ENCODE measurements at regions not wholly inside any gene's neighbourhood (a gene's known extent, or its start where the extent isn't known, plus 50 kb on each side); places are given as distances from the start of the nearest gene placed in this dataset.

- no peak for TF ChIP-seq ZNF609 (CRISPR knock-in tag; IDR thresholded peaks at IDR 0.05; ENCODE audit: borderline replicate concordance)
- TF ChIP-seq HOXA5 (CRISPR knock-in tag; IDR thresholded peaks at IDR 0.05), result no peak
- TF ChIP-seq MIXL1 (CRISPR knock-in tag; IDR thresholded peaks at IDR 0.05), result no peak
- TF ChIP-seq ZNF761 (CRISPR knock-in tag; conservative IDR thresholded peaks at IDR 0.05), result no peak
- TF ChIP-seq NFE2L1 (CRISPR knock-in tag; IDR thresholded peaks at IDR 0.05; ENCODE audit: borderline replicate concordance), result no peak
- TF ChIP-seq RORA (CRISPR knock-in tag; IDR thresholded peaks at IDR 0.05), result no peak
- TF ChIP-seq RXRA (CRISPR knock-in tag; IDR thresholded peaks at IDR 0.05), result no peak
Measured at GRCh38 chr7:142375710-142376313, 118.0 kb upstream of the PRSS58 start (continued).

GRCh38 chr7:142372727-142373126, 114.9 kb upstream of the PRSS58 start:
- H3K4me3 ChIP-seq (replicated peaks in 1 of 3; ENCODE audit: insufficient read depth in 1 of 3, low read depth in 2 of 3, low read length in 3 of 3), result no peak overlapping the region
- H3K36me3 ChIP-seq (replicated peaks in 1 of 2; ENCODE audit: control insufficient read depth in 1 of 2, insufficient read depth in 2 of 2, low read length in 2 of 2), result no peaks in the 10 kb centered on the region
- WGBS (ENCODE audit: low lambda C conversion rate), result 0% methylated on average over 3 of the region's 3 CpGs
- H4K20me1 ChIP-seq (ENCODE audit: insufficient read depth, low read length), result no peaks in the 10 kb centered on the region
- in situ Hi-C loops (cut with HindIII; ENCODE audit: extremely low pct_ligation_motif_present, low pct_unique_long_range_greater_than_20kb) (no loop called here), intact Hi-C loops (cut with micrococcal nuclease; ENCODE audit: unreplicated experiment) (no loop called here)
- POLR2A ChIA-PET, result no interaction called here
- no peak overlapping the region for H3K27ac ChIP-seq (ENCODE audit: extremely low read length, insufficient read depth, low read length)
- no peak overlapping the region for H3K4me2 ChIP-seq (ENCODE audit: low read depth, low read length)
- DNase-seq (ENCODE audit: low spot score) (no peak), ATAC-seq (no peak), FAIRE-seq (no peak)
- no TSS peak for BruUV-seq (replicated peaks)
- H3K27me3 ChIP-seq (ENCODE audit: control insufficient read depth in 1 of 2, insufficient read depth in 2 of 2, low read length in 2 of 2), result no peaks in the 10 kb centered on the region; a peak in 2 of 5 replicates
- H3K9ac ChIP-seq (ENCODE audit: insufficient read depth, low read depth, low read length), result no peak overlapping the region
- no peak overlapping the region for H2AFZ ChIP-seq (ENCODE audit: low read length)
- no peaks in the 10 kb centered on the region for H3K79me2 ChIP-seq (ENCODE audit: insufficient read depth, low read length)
- no peaks in the 10 kb centered on the region for H3K4me1 ChIP-seq (ENCODE audit: insufficient read depth, low read length)
- H3K9me3 ChIP-seq (ENCODE audit: low read length), result peaks cover 13% of the 10 kb centered on the region; the same call in 1 of the 2 replicates
- CTCF ChIA-PET (ENCODE audit: low intra/inter-chr PET ratio, low total read pairs), result no interaction called here
- TF ChIP-seq ZMYM2 (CRISPR knock-in tag; IDR thresholded peaks at IDR 0.05) (no peak), KDM4B (CRISPR knock-in tag; IDR thresholded peaks at IDR 0.05) (no peak), HHEX (CRISPR knock-in tag; IDR thresholded peaks at IDR 0.05) (no peak), ZFP82 (CRISPR knock-in tag; IDR thresholded peaks at IDR 0.05; ENCODE audit: borderline replicate concordance) (no peak), CENPX (CRISPR knock-in tag; IDR thresholded peaks at IDR 0.05) (no peak), PITX1 (CRISPR knock-in tag; IDR thresholded peaks at IDR 0.05) (no peak), MNT (IDR thresholded peaks at IDR 0.05) (no peak), ZNF737 (CRISPR knock-in tag; IDR thresholded peaks at IDR 0.05; ENCODE audit: borderline replicate concordance) (no peak), KLF13 (CRISPR knock-in tag; IDR thresholded peaks at IDR 0.05) (no peak), ZNF446 (CRISPR knock-in tag; IDR thresholded peaks at IDR 0.05) (no peak), MEIS1 (CRISPR knock-in tag; IDR thresholded peaks at IDR 0.05; ENCODE audit: borderline replicate concordance) (no peak), ZNF567 (CRISPR knock-in tag; IDR thresholded peaks at IDR 0.05; ENCODE audit: borderline replicate concordance) (no peak), BHLHE40 (IDR thresholded peaks at IDR 0.05; ENCODE audit: low read length) (no peak), NCOR1 (IDR thresholded peaks at IDR 0.05; ENCODE audit: borderline replicate concordance, low read length) (no peak)
